Ishikawa (cell line): ENCODE measurements at regions not wholly inside any gene's neighbourhood (a gene's known extent, or its start where the extent isn't known, plus 50 kb on each side); places are given as distances from the start of the nearest gene placed in this dataset.

Experiments used
- CEBPB ChIP-seq: IDR thresholded peaks from 2 replicates; pipeline ENCODE4 v1.6.1; 2012
- CREB1 ChIP-seq: IDR thresholded peaks from 2 replicates; pipeline ENCODE4 v1.6.1; 2012; ENCODE audit warnings: low read depth
- EGR1 ChIP-seq: IDR thresholded peaks from 2 replicates; pipeline ENCODE4 v1.6.1; 2012
- EP300 ChIP-seq: IDR thresholded peaks from 2 replicates; pipeline ENCODE4 v1.6.1; 2012; ENCODE audit warnings: borderline replicate concordance
- FOXM1 ChIP-seq: IDR thresholded peaks from 2 replicates; pipeline ENCODE4 v1.6.1; 2012; ENCODE audit warnings: low read depth, borderline replicate concordance
- NFIC ChIP-seq: IDR thresholded peaks from 2 replicates; pipeline ENCODE4 v1.6.1; 2012
- RAD21 ChIP-seq: IDR thresholded peaks from 2 replicates; pipeline ENCODE4 v1.6.1; 2012; ENCODE audit warnings: low read depth
- REST ChIP-seq: IDR thresholded peaks from 2 replicates; pipeline ENCODE4 v1.6.1; 2012; ENCODE audit warnings: low read depth, mild to moderate bottlenecking
- TAF1 ChIP-seq: IDR thresholded peaks from 2 replicates; pipeline ENCODE4 v1.6.1; 2012; ENCODE audit warnings: low read depth, mild to moderate bottlenecking
- TCF12 ChIP-seq: IDR thresholded peaks from 2 replicates; pipeline ENCODE4 v1.6.1; 2012; ENCODE audit warnings: low read depth
- TEAD4 ChIP-seq: IDR thresholded peaks from 2 replicates; pipeline ENCODE4 v1.6.1; 2012
- YY1 ChIP-seq: IDR thresholded peaks from 2 replicates; pipeline ENCODE4 v1.6.1; 2012; ENCODE audit warnings: low read depth
- ZBTB7A ChIP-seq: IDR thresholded peaks from 2 replicates; pipeline ENCODE4 v1.6.1; 2012; ENCODE audit warnings: low read depth
- TF ChIP-seq, protein P1 (sequence below): IDR thresholded peaks from 2 replicates; pipeline ENCODE4 v1.6.1; 2012
- TF ChIP-seq, protein P2 (sequence below): IDR thresholded peaks from 2 replicates; pipeline ENCODE4 v1.6.1; 2012

- TF ChIP-seq, protein P1, sequence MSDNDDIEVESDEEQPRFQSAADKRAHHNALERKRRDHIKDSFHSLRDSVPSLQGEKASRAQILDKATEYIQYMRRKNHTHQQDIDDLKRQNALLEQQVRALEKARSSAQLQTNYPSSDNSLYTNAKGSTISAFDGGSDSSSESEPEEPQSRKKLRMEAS = no peak
- no peak for TF ChIP-seq CREB1
- TF ChIP-seq TCF12 = no peak
- TF ChIP-seq NFIC = no peak
- TF ChIP-seq EGR1 = no peak
- no peak for TF ChIP-seq TEAD4
- no peak for TF ChIP-seq EP300
- TF ChIP-seq RAD21 = no peak
Observed at GRCh38 chr5:82886911-82887310, 190.3 kb downstream of the TMEM167A start.

- TF ChIP-seq NFIC (no peak), ZBTB7A (no peak), CEBPB (no peak), REST (no peak), EP300 (no peak), EGR1 (no peak), RAD21 (peak; percentile 11; the same call in 1 of the 2 replicates)
- TF ChIP-seq, protein P2, sequence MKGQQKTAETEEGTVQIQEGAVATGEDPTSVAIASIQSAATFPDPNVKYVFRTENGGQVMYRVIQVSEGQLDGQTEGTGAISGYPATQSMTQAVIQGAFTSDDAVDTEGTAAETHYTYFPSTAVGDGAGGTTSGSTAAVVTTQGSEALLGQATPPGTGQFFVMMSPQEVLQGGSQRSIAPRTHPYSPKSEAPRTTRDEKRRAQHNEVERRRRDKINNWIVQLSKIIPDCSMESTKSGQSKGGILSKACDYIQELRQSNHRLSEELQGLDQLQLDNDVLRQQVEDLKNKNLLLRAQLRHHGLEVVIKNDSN = no peak
Observed at GRCh38 chr5:82885627-82886389, 191.4 kb downstream of the TMEM167A start.

GRCh38 chr5:82884821-82885471 lies 192.2 kb downstream of the TMEM167A start:
- TF ChIP-seq, protein P1 = no peak

- TF ChIP-seq NFIC = no peak
Observed at GRCh38 chr5:82882316-82882715, 194.9 kb downstream of the TMEM167A start.

GRCh38 chr5:82881571-82882174 lies 195.5 kb downstream of the TMEM167A start:
- TF ChIP-seq REST (no peak), CEBPB (no peak), CREB1 (no peak), ZBTB7A (no peak), TAF1 (no peak), TEAD4 (no peak), TCF12 (no peak), RAD21 (no peak)
- TF ChIP-seq, protein P1 = no peak

- TF ChIP-seq FOXM1 (no peak), RAD21 (no peak), YY1 (no peak), ZBTB7A (no peak), TAF1 (no peak), REST (no peak), TCF12 (no peak), EP300 (no peak), CEBPB (no peak), EGR1 (no peak), NFIC (no peak), CREB1 (no peak), TEAD4 (no peak)
- TF ChIP-seq, protein P2 = no peak
- TF ChIP-seq, protein P1 = no peak
Observed at GRCh38 chr5:82879089-82879488, 198.1 kb downstream of the TMEM167A start.
